Peyer's patch (tissue), 4 donors: ENCODE measurements at regions not wholly inside any gene's neighbourhood (a gene's known extent, or its start where the extent isn't known, plus 50 kb on each side); places are given as distances from the start of the nearest gene placed in this dataset.

ENCODE experiments used
- CTCF ChIP-seq, 6 experiments: fragments of 450-650 bp in 4 of 6; fragments of 200-600 bp in 2 of 6; sonication (generic) in 1 of 6; IDR thresholded peaks; one replicate each; pipeline ENCODE4 v1.5.1; 2017 to 2019; ENCODE audit warnings: antibody characterized with exemption in 6 of 6, mild to moderate bottlenecking in 3 of 6, moderate library complexity in 1 of 6
- POLR2A ChIP-seq, 2 donors: fragments of 450-650 bp; IDR thresholded peaks; one replicate each; pipeline ENCODE4 v1.5.1; 2017; ENCODE audit warnings: antibody characterized with exemption in 2 of 2, mild to moderate bottlenecking in 2 of 2, moderate library complexity in 2 of 2

DNA sequence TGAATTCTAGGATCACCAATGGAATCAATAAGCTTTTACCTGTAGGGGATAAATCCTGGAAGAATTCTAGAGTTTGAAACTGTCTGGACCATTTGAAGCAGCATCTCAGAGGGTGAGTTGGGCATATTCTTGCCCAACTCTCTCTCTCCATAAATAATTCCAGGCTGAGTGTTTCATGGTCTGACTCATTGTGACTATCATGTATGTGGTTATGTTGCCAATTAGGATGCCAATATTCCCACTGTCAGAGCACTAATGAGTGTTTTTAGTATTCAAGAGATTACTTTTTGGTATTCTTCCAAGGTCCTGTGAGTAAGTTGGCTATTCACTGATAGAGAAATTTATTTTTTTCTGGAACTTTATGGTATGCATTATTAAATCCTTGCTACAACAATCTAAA, 456.9 kb downstream of the TOX3 start:
- TF ChIP-seq CTCF (IDR thresholded peaks at IDR 0.05), result no peak
- TF ChIP-seq POLR2A (IDR thresholded peaks at IDR 0.05), result no peak
